IPS-18c (cell line): ENCODE measurements at regions not wholly inside any gene's neighbourhood (a gene's known extent, or its start where the extent isn't known, plus 50 kb on each side); places are given as distances from the start of the nearest gene placed in this dataset.

ENCODE experiments used
- H3K4me3 ChIP-seq: 2 replicates; pipeline ENCODE4 v1.7.0; 2013; ENCODE audit warnings: low read depth, mild to moderate bottlenecking, low read length, moderate library complexity; ENCODE audit not compliant: insufficient read depth
- H3K9me3 ChIP-seq: one replicate; pipeline ENCODE4 v1.6.1; 2013; ENCODE audit warnings: mild to moderate bottlenecking, low read length, moderate library complexity; ENCODE audit not compliant: control insufficient read depth, insufficient read depth

DNA sequence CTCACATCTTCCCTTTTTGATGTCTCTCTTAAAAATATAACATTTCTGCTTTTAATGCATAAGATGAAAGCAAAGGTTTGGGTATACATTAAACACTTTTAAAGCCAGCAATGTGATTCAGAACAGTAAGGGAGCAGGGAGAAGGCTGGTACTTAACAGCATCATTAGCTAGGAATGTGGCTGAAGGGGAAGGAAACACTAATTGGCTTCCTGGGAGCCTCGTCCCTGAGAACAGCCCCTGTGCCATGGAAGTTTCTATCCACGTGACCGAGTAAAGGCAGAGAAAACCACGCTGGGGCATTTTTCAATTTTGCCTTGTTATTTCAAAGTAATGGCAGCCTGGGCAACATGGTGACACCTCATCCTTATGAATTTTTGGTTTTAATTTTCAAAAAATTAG, 109.2 kb upstream of the GPC1 start:
- Histone ChIP-seq H3K9me3 (no peaks in the 10 kb centered on the region), H3K4me3 (no peak overlapping the region)

DNA sequence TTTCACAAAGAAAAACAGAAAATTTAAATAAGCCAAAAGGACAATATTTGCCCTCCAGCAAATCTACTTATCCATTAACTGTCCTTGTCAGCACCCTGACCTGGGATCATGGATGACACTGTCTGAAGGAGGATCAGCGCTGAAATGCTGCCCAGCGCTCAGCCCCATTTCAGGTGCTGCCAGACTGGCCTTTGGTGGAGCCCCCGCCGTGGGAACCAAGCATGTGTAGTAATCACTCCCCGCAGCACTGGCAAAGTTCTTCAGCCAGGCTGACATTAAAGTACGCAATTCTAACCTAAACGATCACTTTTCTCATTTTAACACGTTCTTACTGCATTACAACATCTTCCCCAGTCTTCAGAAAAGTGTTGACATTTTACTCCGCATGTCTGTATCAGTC, 108.6 kb upstream of the GPC1 start:
- no peaks in the 10 kb centered on the region for H3K9me3 ChIP-seq
- no peak overlapping the region for H3K4me3 ChIP-seq

GRCh38 chr2:240327566-240327965, 107.9 kb upstream of the GPC1 start:
- H3K4me3 ChIP-seq: no peak overlapping the region

GRCh38 chr2:240328526-240328925, 106.9 kb upstream of the GPC1 start:
- Histone ChIP-seq H3K4me3 (no peak overlapping the region), H3K9me3 (no peaks in the 10 kb centered on the region)

More at GRCh38 chr2:240327566-240327965, 107.9 kb upstream of the GPC1 start:
- no peaks in the 10 kb centered on the region for H3K9me3 ChIP-seq

- Histone ChIP-seq H3K9me3 (no peaks in the 10 kb centered on the region), H3K4me3 (no peak overlapping the region)
Observed at GRCh38 chr2:240329116-240329665, 106.3 kb upstream of the GPC1 start.

- no peak overlapping the region for H3K4me3 ChIP-seq
- H3K9me3 ChIP-seq: no peaks in the 10 kb centered on the region
Observed at GRCh38 chr2:240329778-240330177, 105.7 kb upstream of the GPC1 start.

GRCh38 chr2:240333985-240334384, 101.5 kb upstream of the GPC1 start:
- Histone ChIP-seq H3K9me3 (no peaks in the 10 kb centered on the region), H3K4me3 (no peak overlapping the region)

- Histone ChIP-seq H3K4me3 (no peak overlapping the region), H3K9me3 (no peaks in the 10 kb centered on the region)
Observed at GRCh38 chr2:240335061-240335460, 100.4 kb upstream of the GPC1 start.

GRCh38 chr2:240336820-240337427, 98.5 kb upstream of the GPC1 start:
- Histone ChIP-seq H3K4me3 (no peak overlapping the region), H3K9me3 (no peaks in the 10 kb centered on the region)

DNA sequence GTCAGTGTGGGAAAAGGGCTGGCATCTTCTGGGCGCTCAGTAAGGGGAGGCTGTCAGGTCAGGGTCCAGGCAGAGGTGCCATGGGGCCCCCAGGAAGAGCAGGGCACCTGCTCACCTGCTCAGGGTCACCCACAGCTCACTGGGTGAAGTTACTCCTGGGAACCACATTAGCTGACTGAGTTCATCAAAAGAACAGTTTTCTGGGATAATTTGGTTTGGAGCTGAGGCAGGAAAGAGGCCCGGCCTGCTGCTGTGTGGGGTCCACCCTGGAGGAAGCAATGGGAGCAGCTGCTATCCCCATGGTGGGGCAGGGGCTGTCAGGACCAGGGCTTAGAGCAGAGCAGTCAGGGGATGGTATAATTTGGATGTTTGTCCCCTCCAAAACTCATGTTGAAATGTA, 97.2 kb upstream of the GPC1 start:
- no peak overlapping the region for H3K4me3 ChIP-seq
- H3K9me3 ChIP-seq: no peaks in the 10 kb centered on the region

DNA sequence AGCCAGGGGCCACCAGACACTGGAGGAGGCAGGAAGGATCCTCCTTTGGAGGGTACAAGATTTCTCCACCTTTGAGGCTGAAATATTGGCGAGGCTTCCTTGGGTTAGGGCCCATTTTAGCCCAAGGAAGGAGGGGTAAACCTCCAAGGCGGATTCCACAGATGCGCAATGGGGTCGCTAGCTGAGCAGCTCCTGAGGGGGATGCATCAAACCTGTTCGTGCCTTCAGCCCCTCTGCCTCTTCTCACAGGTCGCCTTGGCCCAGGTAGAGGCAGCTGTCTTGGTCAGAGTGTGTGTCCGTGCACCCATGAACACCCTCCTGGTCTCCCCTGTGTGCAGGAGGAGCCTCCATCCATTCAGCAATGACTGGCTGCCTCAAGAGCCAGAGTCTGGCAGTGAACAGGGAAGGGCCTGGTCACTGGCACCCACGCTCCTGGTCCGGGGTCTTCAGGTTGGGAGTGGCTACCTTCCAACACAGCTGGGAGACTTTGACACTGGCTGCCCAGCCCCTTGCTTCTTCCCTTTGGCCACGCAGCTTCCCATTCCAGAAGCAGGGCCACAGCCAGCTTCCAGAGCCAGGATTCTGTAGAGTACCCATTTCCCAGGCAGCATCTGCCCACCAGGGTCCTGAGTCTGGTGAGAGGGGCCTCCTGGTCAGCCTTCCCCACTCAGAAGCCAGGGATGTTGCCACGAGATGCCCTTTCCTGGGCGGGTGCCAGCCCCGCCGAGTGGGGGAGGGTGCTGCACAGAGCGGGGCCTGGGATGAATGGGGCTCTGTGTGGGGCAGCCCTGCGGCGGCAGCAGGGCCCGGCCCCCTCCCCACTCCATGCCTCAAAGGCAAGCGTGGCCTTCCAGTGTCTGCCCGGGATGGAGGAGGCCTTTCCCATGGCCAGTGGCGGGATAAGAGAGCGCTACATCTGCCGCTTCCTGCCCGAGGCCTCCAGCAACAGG, 95.8 kb upstream of the GPC1 start:
- H3K4me3 ChIP-seq: no peak overlapping the region
- H3K9me3 ChIP-seq: peaks cover 2% of the 10 kb centered on the region

GRCh38 chr2:240340361-240340761, 95.1 kb upstream of the GPC1 start:
- H3K4me3 ChIP-seq: no peak overlapping the region
- peaks cover 2% of the 10 kb centered on the region for H3K9me3 ChIP-seq

- H3K9me3 ChIP-seq: peaks cover 2% of the 10 kb centered on the region
- no peak overlapping the region for H3K4me3 ChIP-seq
Observed at GRCh38 chr2:240341064-240341463, 94.4 kb upstream of the GPC1 start.

GRCh38 chr2:240343548-240343947, 91.9 kb upstream of the GPC1 start:
- H3K4me3 ChIP-seq: no peak overlapping the region
- H3K9me3 ChIP-seq: peaks cover 2% of the 10 kb centered on the region

GRCh38 chr2:240344904-240345303, 90.6 kb upstream of the GPC1 start:
- no peak overlapping the region for H3K4me3 ChIP-seq
- peaks cover 2% of the 10 kb centered on the region for H3K9me3 ChIP-seq

GRCh38 chr2:240346015-240346752, 89.3 kb upstream of the GPC1 start:
- Histone ChIP-seq H3K9me3 (peaks cover 2% of the 10 kb centered on the region), H3K4me3 (no peak overlapping the region)

- peaks cover 2% of the 10 kb centered on the region for H3K9me3 ChIP-seq
- H3K4me3 ChIP-seq: no peak overlapping the region
Observed at GRCh38 chr2:240346753-240347372, 88.6 kb upstream of the GPC1 start.
